ENCODE measurements at regions not wholly inside any gene's neighbourhood (a gene's known extent, or its start where the extent isn't known, plus 50 kb on each side); places are given as distances from the start of the nearest gene placed in this dataset.
"Not testable (repeated sequence)": the region's sequence is repeated elsewhere in the genome, so short reads cannot be mapped to it uniquely, and the experiment has no call there.

GRCh38 chr19:5257155-5258045 is 83.2 kb downstream of the PTPRS start:
- DNase-seq, result no peak

- DNase-seq, result no peak
These were observed 84.9 kb downstream of the PTPRS start for GRCh38 chr19:5255602-5256231.

GRCh38 chr19:5254944-5255343 is 85.7 kb downstream of the PTPRS start:
- DNase-seq, result no peak

- no peak for DNase-seq
These were observed 86.1 kb downstream of the PTPRS start for GRCh38 chr19:5254543-5254942.

- no peak for DNase-seq
These were observed 87.1 kb downstream of the PTPRS start for GRCh38 chr19:5253406-5254110.

- DNase-seq, result no peak
These were observed 89.2 kb downstream of the PTPRS start for GRCh38 chr19:5251096-5252065.

- no peak for DNase-seq
These were observed 90.4 kb downstream of the PTPRS start for GRCh38 chr19:5250127-5250659.

- DNase-seq, result no peak
These were observed 91.1 kb downstream of the PTPRS start for GRCh38 chr19:5249526-5249925.

GRCh38 chr19:5247957-5248705 is 92.5 kb downstream of the PTPRS start:
- no peak for DNase-seq

- peak; percentile 17 for DNase-seq
These were observed 94.0 kb downstream of the PTPRS start for GRCh38 chr19:5246554-5247155.

GRCh38 chr19:5245631-5246553 is 94.7 kb downstream of the PTPRS start:
- no peak for DNase-seq

- DNase-seq, result no peak
These were observed 96.3 kb downstream of the PTPRS start for GRCh38 chr19:5244351-5244750.

GRCh38 chr19:5243878-5244277 is 96.7 kb downstream of the PTPRS start:
- DNase-seq, result no peak

- not testable (repeated sequence) for DNase-seq
These were observed 98.7 kb downstream of the PTPRS start for GRCh38 chr19:5241896-5242295.

- no peak for DNase-seq
These were observed 100.6 kb downstream of the PTPRS start for GRCh38 chr19:5240011-5240410.

- DNase-seq, result no peak
These were observed 101.9 kb downstream of the PTPRS start for GRCh38 chr19:5238700-5239099.

- no peak for DNase-seq
These were observed 102.6 kb downstream of the PTPRS start for GRCh38 chr19:5237939-5238480.

- DNase-seq, result no peak
These were observed 103.3 kb downstream of the PTPRS start for GRCh38 chr19:5237190-5237780.

Measured in stimulated activated CD4-positive, alpha-beta T cell treated with anti-CD3 and anti-CD28 coated beads, Interleukin-4, amount 100 ng/mL, for 24 hours (primary cell).